HCT116 (cell line): ENCODE measurements at regions not wholly inside any gene's neighbourhood (a gene's known extent, or its start where the extent isn't known, plus 50 kb on each side); places are given as distances from the start of the nearest gene placed in this dataset.

Source experiments
- CBX3 ChIP-seq: IDR thresholded peaks from 2 replicates; pipeline ENCODE4 v1.6.1; 2012; ENCODE audit warnings: low read depth
- CTCF ChIP-seq, 3 experiments: fragments of 200-600 bp in 1 of 3; sonication (generic) in 1 of 3; IDR thresholded peaks in 2 of 3; conservative IDR thresholded peaks in 1 of 3; 2 replicates each; pipeline ENCODE4 v1.5.1; 2012 to 2017; ENCODE audit warnings: low read depth in 2 of 3, low read length in 2 of 3, antibody characterized with exemption in 1 of 3, borderline replicate concordance in 1 of 3, control low read depth in 1 of 3, mild to moderate bottlenecking in 1 of 3, mixed read lengths in 1 of 3, mixed run types in 1 of 3, moderate library complexity in 1 of 3; ENCODE audit not compliant: insufficient read depth in 1 of 3
- JUND ChIP-seq: IDR thresholded peaks from 2 replicates; pipeline ENCODE4 v1.6.1; 2012
- POLR2AphosphoS5 ChIP-seq: IDR thresholded peaks from 2 replicates; pipeline ENCODE4 v1.6.1; 2011; ENCODE audit warnings: mild to moderate bottlenecking, low read depth, low read length, moderate library complexity

DNA sequence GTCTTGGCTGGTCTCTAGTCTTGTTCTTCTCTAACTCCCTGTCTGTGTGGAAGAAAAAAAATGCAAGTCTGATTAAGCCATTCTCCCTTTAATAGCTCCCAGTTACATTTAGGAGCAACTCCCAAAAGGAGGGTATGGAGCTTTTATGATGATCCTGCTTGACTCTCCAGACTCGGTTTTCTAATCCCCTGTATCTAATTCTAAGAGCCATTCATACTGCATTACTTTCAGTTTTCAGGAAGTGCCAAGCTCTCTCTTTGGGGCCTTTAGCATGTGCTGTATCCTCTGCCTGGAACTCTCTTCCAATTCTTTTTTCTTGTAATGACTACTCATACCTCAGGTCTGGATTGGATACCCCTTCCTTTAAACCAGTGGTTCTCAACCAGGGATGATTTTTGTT, 219.7 kb upstream of the SPRED2 start:
- TF ChIP-seq JUND = no peak
- no peak for TF ChIP-seq CTCF (IDR thresholded peaks at IDR 0.05 in 2 of 3, conservative IDR thresholded peaks at IDR 0.05 in 1 of 3; ENCODE audit: borderline replicate concordance in 1 of 3, insufficient read depth in 1 of 3, low read depth in 2 of 3, low read length in 2 of 3)
- TF ChIP-seq POLR2AphosphoS5 = no peak
- TF ChIP-seq CBX3 = no peak
